ENCODE measurements at regions not wholly inside any gene's neighbourhood (a gene's known extent, or its start where the extent isn't known, plus 50 kb on each side); places are given as distances from the start of the nearest gene placed in this dataset.

DNA sequence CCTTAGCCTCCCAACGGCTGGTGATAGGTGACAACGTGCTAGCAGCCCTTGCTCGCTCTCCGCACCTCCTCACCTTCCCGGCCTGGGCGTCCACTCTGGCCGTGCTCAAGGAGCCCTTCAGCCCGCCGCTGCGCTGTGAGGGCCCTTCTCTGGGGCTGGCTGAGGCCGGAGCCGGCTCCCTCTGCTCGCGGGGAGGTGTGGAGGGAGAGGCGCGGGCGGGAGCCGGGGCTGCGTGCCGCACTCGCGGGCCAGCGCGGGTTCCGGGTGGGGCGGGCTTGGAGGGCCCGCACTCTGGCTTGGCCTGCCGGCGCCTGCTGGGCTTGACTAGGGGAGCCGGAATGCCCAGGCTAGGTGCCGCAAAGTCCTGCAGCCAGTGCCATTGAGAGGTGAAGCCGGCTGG lies 131.1 kb downstream of the CCER1 start:
- Histone ChIP-seq H3K9ac (ENCODE audit: low read depth in 1 of 2, low read length in 2 of 2) (no peak overlapping the region), H3K36me3 (ENCODE audit: control insufficient read depth in 4 of 4, insufficient read depth in 3 of 4, low read depth in 1 of 4, low read length in 3 of 4) (no peaks in the 10 kb centered on the region), H3K27ac (ENCODE audit: low read depth in 1 of 2, low read length in 2 of 2) (no peak overlapping the region), H3K27me3 (ENCODE audit: control insufficient read depth in 4 of 4, insufficient read depth in 4 of 4, low read length in 3 of 4) (no peaks in the 10 kb centered on the region), H3K9me3 (ENCODE audit: control insufficient read depth in 4 of 4, low read length in 3 of 4) (no peaks in the 10 kb centered on the region), H3K4me3 (ENCODE audit: low read depth in 1 of 3, low read length in 3 of 3) (no peak overlapping the region), H3K4me1 (ENCODE audit: control insufficient read depth in 4 of 4, insufficient read depth in 4 of 4, low read length in 3 of 4) (no peaks in the 10 kb centered on the region)
- 97% methylated on average over 32 of the region's 32 CpGs for WGBS
- no peak for DNase-seq (ENCODE audit: low spot score)
- no peak for TF ChIP-seq GABPA (IDR thresholded peaks at IDR 0.05 in 1 of 2, conservative IDR thresholded peaks at IDR 0.05 in 1 of 2)
- TF ChIP-seq FOXA1 (IDR thresholded peaks at IDR 0.05) = no peak
- TF ChIP-seq JUND (IDR thresholded peaks at IDR 0.05) = no peak
- TF ChIP-seq EGR1 (IDR thresholded peaks at IDR 0.05; ENCODE audit: low read depth in 2 of 2) = no peak
- no peak for TF ChIP-seq NR2F2 (IDR thresholded peaks at IDR 0.05)
- no peak for TF ChIP-seq SP1 (IDR thresholded peaks at IDR 0.05)
- no peak for TF ChIP-seq FOXA2 (IDR thresholded peaks at IDR 0.05)
- no peak for TF ChIP-seq HNF4G (IDR thresholded peaks at IDR 0.05)
- no peak for TF ChIP-seq REST (IDR thresholded peaks at IDR 0.05)
- TF ChIP-seq RAD21 (IDR thresholded peaks at IDR 0.05) = no peak
- TF ChIP-seq, protein P1, sequence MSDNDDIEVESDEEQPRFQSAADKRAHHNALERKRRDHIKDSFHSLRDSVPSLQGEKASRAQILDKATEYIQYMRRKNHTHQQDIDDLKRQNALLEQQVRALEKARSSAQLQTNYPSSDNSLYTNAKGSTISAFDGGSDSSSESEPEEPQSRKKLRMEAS (IDR thresholded peaks at IDR 0.05) = no peak

DNA sequence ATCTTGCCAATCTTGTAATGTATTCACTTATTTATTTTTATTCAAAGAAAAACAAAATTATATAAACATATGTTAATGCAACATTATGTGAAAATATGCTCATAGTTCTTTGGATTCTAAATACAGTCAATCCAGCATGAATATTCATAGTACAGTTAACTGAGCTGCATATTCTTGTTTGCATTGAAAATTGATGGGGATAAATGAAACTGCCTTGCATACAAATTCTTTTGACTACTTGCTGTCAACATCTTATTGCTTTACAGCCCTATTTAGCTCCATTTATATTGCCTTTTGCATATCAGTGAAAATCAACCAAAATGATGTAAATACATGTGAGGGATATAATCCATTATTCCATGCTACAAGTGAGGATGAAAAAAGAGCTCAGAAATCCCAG lies 135.3 kb downstream of the CCER1 start:
- Histone ChIP-seq H3K9me3 (ENCODE audit: control insufficient read depth in 4 of 4, low read length in 3 of 4) (no peaks in the 10 kb centered on the region), H3K4me1 (ENCODE audit: control insufficient read depth in 4 of 4, insufficient read depth in 4 of 4, low read length in 3 of 4) (no peaks in the 10 kb centered on the region), H3K27me3 (ENCODE audit: control insufficient read depth in 4 of 4, insufficient read depth in 4 of 4, low read length in 3 of 4) (no peaks in the 10 kb centered on the region), H3K27ac (ENCODE audit: low read depth in 1 of 2, low read length in 2 of 2) (no peak overlapping the region), H3K9ac (ENCODE audit: low read depth in 1 of 2, low read length in 2 of 2) (no peak overlapping the region), H3K36me3 (ENCODE audit: control insufficient read depth in 4 of 4, insufficient read depth in 3 of 4, low read depth in 1 of 4, low read length in 3 of 4) (no peaks in the 10 kb centered on the region), H3K4me3 (ENCODE audit: low read depth in 1 of 3, low read length in 3 of 3) (no peak overlapping the region)
- no peak for DNase-seq (ENCODE audit: low spot score)
- TF ChIP-seq, protein P1 (IDR thresholded peaks at IDR 0.05) = no peak
- no peak for TF ChIP-seq YY1 (IDR thresholded peaks at IDR 0.05)
- no peak for TF ChIP-seq GABPA (IDR thresholded peaks at IDR 0.05 in 1 of 2, conservative IDR thresholded peaks at IDR 0.05 in 1 of 2)
- no peak for TF ChIP-seq FOXA2 (IDR thresholded peaks at IDR 0.05)
- TF ChIP-seq HNF4G (IDR thresholded peaks at IDR 0.05) = no peak
- TF ChIP-seq ATF3 (IDR thresholded peaks at IDR 0.05) = no peak
- TF ChIP-seq RAD21 (IDR thresholded peaks at IDR 0.05) = no peak
- no peak for TF ChIP-seq REST (IDR thresholded peaks at IDR 0.05)
- TF ChIP-seq SP1 (IDR thresholded peaks at IDR 0.05) = no peak
- TF ChIP-seq, protein P2, sequence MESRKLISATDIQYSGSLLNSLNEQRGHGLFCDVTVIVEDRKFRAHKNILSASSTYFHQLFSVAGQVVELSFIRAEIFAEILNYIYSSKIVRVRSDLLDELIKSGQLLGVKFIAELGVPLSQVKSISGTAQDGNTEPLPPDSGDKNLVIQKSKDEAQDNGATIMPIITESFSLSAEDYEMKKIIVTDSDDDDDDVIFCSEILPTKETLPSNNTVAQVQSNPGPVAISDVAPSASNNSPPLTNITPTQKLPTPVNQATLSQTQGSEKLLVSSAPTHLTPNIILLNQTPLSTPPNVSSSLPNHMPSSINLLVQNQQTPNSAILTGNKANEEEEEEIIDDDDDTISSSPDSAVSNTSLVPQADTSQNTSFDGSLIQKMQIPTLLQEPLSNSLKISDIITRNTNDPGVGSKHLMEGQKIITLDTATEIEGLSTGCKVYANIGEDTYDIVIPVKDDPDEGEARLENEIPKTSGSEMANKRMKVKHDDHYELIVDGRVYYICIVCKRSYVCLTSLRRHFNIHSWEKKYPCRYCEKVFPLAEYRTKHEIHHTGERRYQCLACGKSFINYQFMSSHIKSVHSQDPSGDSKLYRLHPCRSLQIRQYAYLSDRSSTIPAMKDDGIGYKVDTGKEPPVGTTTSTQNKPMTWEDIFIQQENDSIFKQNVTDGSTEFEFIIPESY (IDR thresholded peaks at IDR 0.05) = no peak
- no peak for TF ChIP-seq RXRA (IDR thresholded peaks at IDR 0.05)
- no peak for TF ChIP-seq NR2F2 (IDR thresholded peaks at IDR 0.05)
